HG03457 (cell line): ENCODE measurements at regions not wholly inside any gene's neighbourhood (a gene's known extent, or its start where the extent isn't known, plus 50 kb on each side); places are given as distances from the start of the nearest gene placed in this dataset.
"Not testable (repeated sequence)": the region's sequence is repeated elsewhere in the genome, so short reads cannot be mapped to it uniquely, and the experiment has no call there.

ENCODE experiments used
- ATAC-seq: cut with Tn5 transposase; IDR thresholded peaks from one replicate; pipeline ENCODE4 v1.9.1; 2021; ENCODE audit warnings: moderate number of reproducible peaks; ENCODE audit not compliant: unreplicated experiment

DNA sequence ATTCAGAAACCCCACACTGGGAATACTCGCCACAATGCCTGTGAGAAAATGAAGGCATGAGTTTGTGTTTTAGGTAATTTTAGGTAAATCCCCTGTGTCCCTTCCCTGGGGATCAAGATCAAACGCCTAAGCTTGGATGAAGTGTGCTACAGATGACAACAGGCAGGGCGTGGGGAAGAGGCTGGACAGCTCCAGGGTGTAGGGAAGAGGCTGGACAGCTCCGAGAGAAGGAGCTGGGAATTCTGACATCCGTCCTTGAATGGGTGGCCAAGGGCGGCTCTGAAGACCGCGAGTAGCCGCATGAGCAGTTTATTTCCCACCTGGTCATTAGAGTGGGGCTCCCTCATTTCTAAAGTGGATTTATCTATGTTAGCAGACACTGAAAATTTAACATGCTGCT, 109.7 kb downstream of the RAMP3 start:
- ATAC-seq: no peak

DNA sequence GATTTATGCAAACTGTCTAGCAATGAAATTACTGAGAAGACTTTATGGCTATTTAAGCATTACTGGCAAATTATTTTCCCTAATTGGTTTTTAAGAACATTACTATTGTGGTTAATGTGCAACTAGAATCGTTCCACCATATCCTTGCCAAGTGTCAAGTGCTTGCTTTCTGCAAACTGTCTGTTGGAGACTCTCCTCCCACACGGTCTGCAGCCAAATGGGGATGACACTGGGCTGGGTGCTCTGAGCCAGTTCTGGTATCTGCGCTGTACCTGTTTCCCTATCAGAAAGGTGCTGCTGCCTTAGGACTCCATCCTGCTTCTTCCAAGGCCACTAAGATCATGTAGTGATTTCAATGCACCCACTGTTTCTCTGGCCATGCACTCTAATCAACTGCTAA, 110.4 kb downstream of the RAMP3 start:
- ATAC-seq: no peak

DNA sequence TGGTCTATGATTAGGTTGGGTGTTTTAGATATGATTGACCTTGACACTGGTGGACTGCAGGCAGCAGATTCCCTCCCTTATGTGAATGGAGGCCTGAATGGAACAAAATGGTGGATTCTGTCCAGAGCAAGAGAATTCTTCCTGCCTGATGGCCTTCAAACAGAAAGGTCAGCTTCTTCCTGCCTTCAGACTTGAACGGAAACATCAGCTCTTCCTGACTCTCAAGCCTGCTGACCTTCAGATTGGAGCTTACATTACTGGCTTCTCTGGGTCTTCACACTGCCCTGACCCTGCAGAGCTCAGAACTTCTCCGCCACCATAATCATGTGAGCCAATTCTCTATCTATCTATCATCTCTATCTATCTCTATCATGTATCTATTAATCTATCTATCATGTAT, 111.6 kb downstream of the RAMP3 start:
- no peak for ATAC-seq

DNA sequence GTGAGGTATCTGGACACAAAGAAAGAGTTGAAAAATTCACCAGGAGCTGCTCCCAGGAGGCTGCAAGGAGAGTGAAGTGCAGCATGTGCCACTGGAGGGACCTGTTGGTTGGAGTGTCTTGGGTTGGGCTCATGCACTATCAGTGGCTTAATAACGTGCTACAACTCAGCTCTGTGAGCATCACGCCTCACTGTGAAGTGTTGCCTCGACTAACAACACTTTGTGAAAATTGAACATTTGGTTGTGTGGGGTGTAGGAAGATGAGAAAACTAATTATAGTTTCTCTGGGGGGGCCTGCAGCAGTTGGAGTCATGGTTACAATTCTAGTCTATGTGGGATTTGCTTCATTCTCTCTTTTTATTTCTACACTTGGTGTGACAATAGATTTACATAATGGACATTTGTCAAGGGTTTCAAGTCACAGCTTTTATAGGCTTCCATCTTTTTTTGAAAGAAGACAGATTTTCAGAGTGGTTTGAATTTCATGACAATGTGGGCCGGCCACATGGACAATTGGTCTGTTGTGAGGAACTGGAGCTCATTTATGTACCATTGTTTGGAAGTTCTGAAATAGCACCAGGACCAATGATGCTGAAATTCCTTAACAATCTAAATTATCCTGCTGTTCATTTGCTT, 121.3 kb downstream of the RAMP3 start:
- ATAC-seq: no peak

DNA sequence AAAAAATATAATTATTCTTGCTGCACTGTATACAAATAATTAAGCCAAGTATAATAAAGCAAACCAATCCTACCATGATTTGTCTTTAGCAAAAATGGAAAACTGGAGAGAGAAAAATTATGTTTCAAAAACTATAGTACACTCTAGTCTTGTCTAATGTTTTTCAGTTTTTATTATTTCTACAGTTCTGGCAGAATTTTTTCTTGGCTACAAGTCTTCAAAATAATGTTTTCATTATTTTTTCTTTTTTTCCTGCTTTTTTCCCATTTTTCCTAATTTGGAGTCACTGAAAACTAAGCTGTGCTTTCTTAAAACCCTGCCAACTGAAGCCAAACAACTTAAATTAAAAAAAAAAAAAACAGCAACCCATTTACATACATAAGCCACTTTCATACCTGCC, 132.0 kb downstream of the RAMP3 start:
- ATAC-seq: not testable (repeated sequence)

DNA sequence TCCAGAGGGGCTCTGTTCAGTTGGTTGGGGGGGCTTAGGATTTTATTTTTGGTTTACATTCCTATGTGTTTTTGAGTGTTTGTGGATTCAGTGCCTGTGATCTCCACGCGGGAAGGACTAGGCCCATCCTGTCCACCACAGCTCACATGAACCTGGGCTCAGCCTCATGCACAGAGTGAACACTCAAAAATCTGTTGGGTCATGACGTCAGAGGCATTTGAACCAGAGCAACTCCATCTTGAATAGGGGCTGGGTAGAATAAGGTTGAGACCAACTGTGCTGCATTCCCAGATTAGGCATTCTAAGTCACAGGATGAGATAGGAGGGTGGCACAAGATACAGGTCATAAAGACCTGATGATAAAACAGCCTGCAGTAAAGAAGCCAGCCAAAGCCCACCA, 133.3 kb downstream of the RAMP3 start:
- ATAC-seq: no peak

DNA sequence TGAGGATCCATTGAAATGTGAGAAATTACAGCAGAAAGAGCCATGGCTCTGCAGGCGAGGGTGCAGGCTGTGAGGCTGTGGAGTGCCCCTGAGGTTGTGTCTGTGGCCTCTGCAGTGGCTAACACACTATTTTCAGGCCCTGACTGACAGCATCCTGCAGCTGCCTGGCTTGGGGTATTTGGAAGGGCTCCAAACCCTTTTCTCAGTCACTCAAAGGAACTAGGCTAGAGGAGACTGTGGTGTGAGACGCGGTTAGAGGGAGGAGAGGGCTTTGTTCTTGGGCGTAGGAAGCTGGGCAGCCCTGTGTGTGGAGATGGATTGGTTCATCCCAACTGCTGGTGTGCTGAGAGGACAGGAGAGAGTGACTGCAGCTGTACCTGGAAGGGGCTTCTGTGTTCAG, 134.9 kb downstream of the RAMP3 start:
- ATAC-seq: no peak

DNA sequence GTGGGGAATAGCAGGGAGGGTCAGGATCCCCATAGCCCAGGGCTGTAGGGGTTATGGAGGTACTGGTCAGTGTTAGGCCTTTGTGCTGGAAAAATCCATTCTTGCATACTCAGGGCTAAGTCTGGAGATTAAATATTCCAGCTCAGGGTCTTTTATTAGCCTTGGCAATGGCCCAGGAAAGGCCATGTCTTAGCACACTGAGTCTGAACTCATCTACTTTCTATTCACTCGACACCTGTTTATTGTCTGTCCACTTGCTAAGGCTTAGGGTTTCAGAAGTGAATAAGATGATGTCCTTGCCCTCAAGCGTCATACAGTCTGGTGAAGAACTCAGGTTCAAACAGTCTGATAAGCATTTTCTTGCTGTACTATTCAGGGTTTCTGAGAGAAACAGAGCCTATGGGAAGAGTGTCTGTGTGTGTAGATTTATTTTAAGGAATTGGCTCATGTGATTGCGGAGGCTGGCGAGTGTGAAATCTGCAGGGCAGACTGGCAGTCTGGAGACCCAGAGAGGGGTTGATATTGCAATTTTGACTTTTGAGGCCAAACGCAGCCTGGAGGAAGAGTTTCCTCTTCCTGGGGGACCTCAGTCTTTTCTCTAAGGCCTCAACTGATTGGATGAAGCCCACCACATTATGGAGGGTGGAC, 135.8 kb downstream of the RAMP3 start:
- no peak for ATAC-seq

DNA sequence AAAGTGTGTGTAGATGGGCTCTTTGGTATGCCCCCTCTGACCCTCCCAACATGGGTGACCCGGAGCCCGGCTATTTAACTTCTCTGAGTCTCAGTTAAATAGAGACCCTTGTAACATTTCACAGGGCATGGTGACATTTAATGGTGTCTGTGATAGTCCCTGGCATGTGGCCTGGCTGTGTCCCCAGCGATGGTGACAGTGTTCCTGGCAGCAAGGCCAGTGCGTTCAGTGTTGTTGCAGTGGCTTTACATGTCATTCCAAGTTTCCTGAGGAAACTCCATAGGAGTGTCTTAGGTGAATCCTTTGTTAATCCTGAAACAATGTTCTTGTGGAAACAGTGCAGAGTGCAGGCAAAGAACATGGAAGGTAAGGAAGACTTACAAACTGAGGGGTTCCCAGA, 137.0 kb downstream of the RAMP3 start:
- no peak for ATAC-seq

DNA sequence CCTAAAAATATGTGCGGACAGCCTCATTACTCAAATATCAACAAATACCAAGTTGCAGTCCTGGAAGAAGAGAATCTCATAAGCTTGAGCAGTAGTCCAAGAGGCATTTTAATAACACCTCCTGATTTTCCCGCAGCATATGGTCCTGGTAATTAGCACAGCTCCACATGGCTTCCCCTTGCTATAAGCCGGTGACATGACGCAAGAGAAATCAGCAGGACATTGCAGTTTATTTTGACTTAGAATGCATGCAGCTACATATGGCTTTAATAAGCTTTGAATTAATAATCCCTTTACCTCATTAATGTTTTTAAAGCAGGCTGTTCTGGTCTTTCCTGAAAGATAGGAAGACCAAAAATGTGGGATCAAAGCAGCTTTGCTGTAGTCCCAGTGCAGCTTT, 137.6 kb downstream of the RAMP3 start:
- no peak for ATAC-seq

DNA sequence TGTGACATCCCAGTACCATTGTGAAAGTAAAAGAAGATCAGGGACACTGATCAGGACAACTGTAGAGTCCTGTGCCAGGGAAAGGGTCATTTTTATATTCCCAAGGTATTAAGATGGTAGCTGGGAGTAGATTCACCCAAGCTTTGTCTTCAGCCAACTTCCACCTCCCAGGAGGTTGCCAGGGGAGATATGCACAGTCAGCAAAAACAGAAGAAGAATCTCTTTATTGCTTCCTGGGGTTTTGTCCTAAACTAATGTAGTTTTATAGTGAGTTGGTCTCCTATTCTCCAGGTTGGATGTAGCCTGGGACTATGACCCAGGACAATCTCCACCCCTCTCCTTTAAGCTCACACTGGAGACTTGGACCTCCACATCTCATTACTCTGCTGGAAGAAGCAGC, 139.2 kb downstream of the RAMP3 start:
- no peak for ATAC-seq

DNA sequence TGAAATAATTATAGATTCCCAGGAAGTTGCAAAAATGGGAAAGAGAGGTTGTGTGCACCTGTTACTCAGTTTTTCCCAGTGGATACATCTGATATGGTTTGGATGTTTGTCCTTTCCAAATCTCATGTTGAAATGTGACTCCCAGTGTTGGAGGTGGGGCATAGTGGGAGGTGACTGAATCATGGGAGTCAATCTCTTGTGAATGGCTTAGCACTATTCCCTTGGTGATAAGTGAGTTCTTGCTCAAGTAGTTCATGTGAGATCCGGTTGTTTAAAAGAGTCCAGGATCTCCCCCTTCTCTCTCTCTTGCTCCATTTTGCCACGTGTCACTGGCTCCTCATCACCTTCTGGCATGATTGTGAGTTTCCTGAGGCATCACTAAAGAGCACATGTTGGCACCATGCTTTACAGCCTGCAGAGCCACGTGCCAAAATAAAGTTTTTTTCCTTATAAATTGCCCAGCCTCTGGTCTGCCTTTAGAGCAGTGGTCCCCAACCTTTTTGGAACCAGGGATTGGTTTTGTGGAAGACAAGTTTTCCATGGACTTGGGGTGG, 149.2 kb downstream of the RAMP3 start:
- no peak for ATAC-seq

DNA sequence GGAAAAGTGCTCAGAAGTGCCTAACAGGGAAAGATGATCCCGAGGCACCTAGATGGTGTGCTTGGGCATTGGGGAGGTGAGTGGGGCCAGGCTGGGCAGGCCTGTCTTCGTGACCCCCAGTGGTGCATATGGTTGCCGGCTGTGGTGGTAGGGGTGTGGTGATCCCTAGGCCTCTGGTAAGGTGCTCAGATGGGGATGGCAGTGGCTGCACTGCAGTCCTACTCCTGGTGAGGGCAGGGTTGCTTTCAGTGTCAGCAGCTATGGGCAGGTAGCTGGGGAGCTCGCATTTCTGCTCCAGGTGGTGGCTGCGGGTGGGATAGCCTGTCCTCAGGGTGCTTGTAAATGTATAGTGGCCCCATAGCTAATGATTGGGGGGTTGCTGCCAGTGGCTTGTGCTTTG, 154.0 kb downstream of the RAMP3 start:
- ATAC-seq: no peak

DNA sequence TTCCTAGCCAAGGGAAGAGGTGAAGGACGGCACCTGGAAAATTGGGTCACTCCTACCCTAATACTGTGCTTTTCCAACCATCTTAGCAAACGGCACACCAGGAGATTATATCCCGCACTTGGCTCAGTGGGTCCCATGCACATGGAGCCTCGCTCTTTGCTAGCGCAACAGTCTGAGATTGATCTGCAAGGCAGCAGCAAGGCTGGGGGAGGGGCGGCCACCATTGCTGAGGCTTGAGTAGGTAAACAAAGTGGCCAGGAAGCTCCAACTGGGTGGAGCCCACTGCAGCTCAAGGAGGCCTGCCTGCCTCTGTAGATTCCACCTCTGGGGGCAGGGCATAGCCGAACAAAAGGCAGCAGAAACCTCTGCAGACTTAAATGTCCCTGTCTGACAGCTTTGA, 157.9 kb downstream of the RAMP3 start:
- not testable (repeated sequence) for ATAC-seq

DNA sequence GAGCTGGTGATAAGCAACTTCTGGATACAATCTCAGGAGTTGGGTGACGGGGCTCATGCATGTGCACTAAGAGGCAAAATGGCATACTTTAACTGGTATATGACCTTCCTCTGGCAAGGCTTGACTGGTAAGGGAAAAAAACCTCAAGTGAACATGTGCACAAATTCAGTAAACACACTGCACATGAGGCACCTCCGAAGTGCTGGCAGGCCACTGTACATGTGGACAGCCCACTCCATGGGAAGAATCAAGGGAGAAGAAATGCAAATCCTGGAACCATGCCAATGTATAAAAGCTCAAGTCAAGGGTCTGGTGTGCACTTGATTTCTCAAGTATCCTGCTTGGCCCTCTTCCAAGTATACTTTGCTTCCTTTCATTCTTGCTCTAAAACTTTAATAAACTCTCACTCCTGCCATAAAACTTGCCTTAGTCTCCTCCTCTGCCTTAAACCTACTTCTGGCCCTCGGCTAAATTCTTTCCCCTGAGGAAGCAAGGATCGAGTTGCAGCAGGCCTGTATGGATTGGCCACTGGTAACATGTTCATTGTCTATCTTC, 167.2 kb downstream of the RAMP3 start:
- no peak for ATAC-seq

DNA sequence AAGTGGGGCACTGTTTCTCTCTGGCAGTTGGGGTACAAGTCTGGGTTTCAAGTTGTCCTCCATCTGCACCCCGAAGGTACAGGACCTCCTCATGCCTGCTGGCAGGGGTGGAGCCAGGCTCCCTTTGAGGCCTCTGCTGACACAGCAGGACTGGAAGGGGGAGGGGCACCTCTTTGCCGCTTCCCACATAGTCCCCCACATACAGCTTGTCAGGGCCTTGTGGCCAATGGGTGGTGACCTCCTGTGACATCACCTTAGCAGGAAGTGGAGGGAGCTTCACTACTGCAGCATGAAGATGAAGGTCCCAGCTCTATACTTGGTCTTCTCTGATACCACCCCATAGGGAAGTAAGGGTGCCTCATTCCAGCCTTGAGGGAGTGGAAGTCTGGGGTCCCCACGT, 167.8 kb downstream of the RAMP3 start:
- no peak for ATAC-seq

DNA sequence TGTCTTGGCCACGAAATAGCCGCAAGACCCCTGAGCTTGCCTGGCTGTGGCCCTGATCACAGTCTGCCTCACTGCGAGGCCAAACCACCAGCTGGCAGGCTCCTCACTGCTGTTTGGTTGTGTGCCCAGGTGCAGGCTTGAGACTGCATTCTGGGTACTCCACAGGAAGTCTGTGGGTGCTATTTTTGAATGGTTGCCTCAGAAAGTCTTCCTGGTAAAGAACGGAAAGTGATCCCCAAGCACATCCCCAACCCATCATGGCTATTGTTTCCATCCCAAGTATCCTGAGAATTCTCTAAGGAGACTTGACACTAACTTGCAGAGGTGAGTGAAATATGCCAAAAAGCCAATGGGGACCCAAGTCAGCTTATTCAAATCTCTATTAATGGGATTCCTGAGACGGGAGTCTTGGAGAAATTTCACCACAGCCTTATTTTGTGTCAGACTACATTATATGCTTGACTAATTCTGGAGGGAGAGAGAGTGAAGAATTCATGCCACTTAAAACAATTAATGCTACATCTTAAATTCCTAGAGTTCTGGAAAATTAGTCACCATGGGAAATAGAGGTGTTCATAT, 170.9 kb downstream of the RAMP3 start:
- ATAC-seq: no peak

DNA sequence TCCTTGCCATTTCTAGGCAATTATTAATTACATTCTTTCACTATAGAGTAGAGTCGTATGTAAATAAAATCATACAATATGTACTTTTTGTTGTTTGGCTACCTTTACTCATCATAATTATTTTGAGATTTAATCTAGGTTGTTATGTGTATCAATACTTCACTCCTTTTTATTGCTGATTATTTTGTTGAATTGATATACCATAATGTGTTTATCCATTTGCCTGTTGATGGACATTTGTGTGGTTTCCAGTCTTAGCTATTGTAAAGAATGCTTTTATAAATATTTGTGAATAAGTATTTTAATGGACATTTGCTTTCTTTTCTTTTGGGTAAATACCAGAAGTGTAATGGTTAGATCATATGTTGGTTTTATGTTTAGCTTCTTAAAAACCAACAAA, 174.0 kb downstream of the RAMP3 start:
- ATAC-seq: no peak

DNA sequence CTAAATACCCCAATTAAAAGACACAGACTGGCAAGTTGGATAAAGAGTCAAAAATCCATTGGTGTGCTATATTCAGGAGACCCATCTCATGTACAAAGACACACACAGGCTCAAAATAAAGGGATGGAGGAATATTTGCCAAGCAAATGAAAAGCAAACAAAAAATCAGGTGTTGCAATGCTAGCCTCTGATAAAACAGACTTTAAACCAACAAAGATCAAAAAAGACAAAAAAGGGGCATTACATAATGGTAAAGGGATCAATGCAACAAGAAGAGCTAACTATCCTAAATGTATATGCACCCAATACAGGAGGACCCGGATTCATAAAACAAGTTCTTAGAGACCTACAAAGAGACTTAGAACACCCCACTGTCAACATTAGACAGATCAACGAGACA, 177.4 kb downstream of the RAMP3 start:
- not testable (repeated sequence) for ATAC-seq

DNA sequence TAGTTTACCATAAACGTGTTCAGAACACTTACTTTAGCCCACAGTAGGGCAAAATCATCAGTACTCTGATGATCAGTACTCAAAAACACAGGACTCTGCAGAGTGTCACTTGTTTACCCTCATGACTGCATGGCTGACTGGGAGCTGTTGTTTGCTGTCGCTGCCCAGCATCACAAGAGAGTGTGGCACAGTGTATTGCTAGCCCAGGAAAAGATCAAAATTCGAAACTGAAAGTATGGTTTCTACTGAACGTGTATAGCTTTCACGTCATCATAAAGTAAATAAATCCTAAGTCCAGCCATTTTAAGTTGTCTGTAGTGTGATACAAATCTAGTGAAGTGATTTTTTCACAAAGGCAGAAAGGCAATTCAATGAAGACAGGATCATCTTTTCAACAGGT, 184.6 kb downstream of the RAMP3 start:
- ATAC-seq: no peak

DNA sequence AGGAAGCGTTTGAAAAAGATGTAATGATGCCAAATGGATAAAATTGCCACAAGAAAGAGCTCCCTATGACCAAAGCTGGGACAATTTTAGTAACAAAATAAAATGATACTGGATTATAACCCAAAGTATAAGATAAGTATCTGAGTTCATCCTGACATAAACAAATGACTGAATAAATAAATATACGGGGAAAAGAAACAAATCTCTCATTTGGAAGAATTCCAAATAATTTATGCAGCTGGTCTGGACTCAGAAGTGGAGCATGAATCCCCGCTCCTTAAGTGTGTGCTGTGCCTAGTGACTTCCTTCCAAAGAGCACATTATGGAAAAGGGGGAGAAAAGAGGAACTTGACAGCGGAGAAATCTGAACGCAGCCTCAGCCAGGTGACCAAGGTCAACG, 186.2 kb downstream of the RAMP3 start:
- ATAC-seq: no peak

DNA sequence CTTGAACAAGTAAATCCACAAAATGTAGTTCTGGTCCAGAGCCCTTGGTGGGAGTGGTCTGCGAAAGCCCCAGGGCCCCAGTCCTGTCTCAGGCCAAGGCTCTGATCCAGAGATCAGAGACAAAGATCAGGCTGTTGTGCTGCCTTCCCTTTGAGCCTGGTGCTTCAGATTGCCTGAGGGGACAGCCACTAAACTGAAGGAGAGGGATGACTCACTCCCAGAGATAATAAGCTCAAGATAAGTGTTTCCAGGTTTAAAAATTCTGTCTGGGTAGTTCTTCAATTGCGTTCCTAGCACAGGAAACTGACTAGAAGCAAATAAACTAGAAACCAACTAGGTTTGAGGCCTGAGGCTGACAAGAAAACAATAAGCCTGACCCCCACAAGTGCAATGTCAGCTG, 190.2 kb downstream of the RAMP3 start:
- no peak for ATAC-seq
